ENCODE measurements at regions not wholly inside any gene's neighbourhood (a gene's known extent, or its start where the extent isn't known, plus 50 kb on each side); places are given as distances from the start of the nearest gene placed in this dataset.

- Histone ChIP-seq H3K27ac (ENCODE audit: low read depth in 1 of 2, low read length in 1 of 2) (no peak overlapping the region), H3K4me3 (no peak overlapping the region), H3K27me3 (ENCODE audit: control insufficient read depth in 3 of 3, insufficient read depth in 3 of 3, low read length in 2 of 3) (peaks cover 0 to 9% (median 0%) of the 10 kb centered on the region in 3 donors), H3K36me3 (ENCODE audit: control insufficient read depth in 4 of 4, insufficient read depth in 4 of 4, low read length in 4 of 4) (no peaks in the 10 kb centered on the region), H3K9ac (ENCODE audit: insufficient read depth in 1 of 2, low read length in 2 of 2) (no peak overlapping the region), H3K9me3 (ENCODE audit: control insufficient read depth in 4 of 4, insufficient read depth in 3 of 4, low read length in 3 of 4) (peaks cover 0 to 1% (median 0%) of the 10 kb centered on the region in 4 donors), H3K4me1 (ENCODE audit: control insufficient read depth in 5 of 5, insufficient read depth in 5 of 5, low read length in 5 of 5) (no peaks in the 10 kb centered on the region)
- no peak for TF ChIP-seq CTCF (IDR thresholded peaks at IDR 0.05; ENCODE audit: control extremely low read depth, extremely low read depth)
- no peak for ATAC-seq (ENCODE audit: insufficient read depth, low FRiP score)
- 90 to 94% methylated on average over 6 of the region's 6 CpGs for WGBS, 2 donors
- no peak for DNase-seq
Measured at GRCh38 chrX:5537098-5537497, 691.6 kb downstream of the NLGN4X start.

GRCh38 chrX:5536261-5536660 is 692.4 kb downstream of the NLGN4X start:
- Histone ChIP-seq H3K9me3 (ENCODE audit: control insufficient read depth in 4 of 4, insufficient read depth in 3 of 4, low read length in 3 of 4) (peaks cover 0 to 1% (median 0%) of the 10 kb centered on the region in 4 donors), H3K4me3 (no peak overlapping the region), H3K36me3 (ENCODE audit: control insufficient read depth in 4 of 4, insufficient read depth in 4 of 4, low read length in 4 of 4) (no peaks in the 10 kb centered on the region), H3K4me1 (ENCODE audit: control insufficient read depth in 5 of 5, insufficient read depth in 5 of 5, low read length in 5 of 5) (no peaks in the 10 kb centered on the region), H3K27ac (ENCODE audit: low read depth in 1 of 2, low read length in 1 of 2) (no peak overlapping the region), H3K9ac (ENCODE audit: insufficient read depth in 1 of 2, low read length in 2 of 2) (no peak overlapping the region), H3K27me3 (ENCODE audit: control insufficient read depth in 3 of 3, insufficient read depth in 3 of 3, low read length in 2 of 3) (peaks cover 0 to 9% (median 0%) of the 10 kb centered on the region in 3 donors)
- ATAC-seq (ENCODE audit: insufficient read depth, low FRiP score) (no peak), DNase-seq (no peak)
- WGBS, 2 donors, result 69 to 86% methylated on average over 3 of the region's 3 CpGs
- no peak for TF ChIP-seq CTCF (IDR thresholded peaks at IDR 0.05; ENCODE audit: control extremely low read depth, extremely low read depth)

GRCh38 chrX:5528057-5528456 is 700.6 kb downstream of the NLGN4X start:
- H3K4me1 ChIP-seq (ENCODE audit: control insufficient read depth in 5 of 5, insufficient read depth in 5 of 5, low read length in 5 of 5), result no peaks in the 10 kb centered on the region
- no peak for TF ChIP-seq CTCF (IDR thresholded peaks at IDR 0.05; ENCODE audit: control extremely low read depth, extremely low read depth)
- no peak overlapping the region for H3K4me3 ChIP-seq
- H3K9ac ChIP-seq (ENCODE audit: insufficient read depth in 1 of 2, low read length in 2 of 2), result no peak overlapping the region
- DNase-seq (peak in 1 of 3 donors; percentile 0), ATAC-seq (ENCODE audit: insufficient read depth, low FRiP score) (no peak)
- 68 to 85% methylated on average over 5 of the region's 5 CpGs for WGBS, 2 donors
- H3K27ac ChIP-seq (ENCODE audit: low read depth in 1 of 2, low read length in 1 of 2), result no peak overlapping the region
- H3K9me3 ChIP-seq (ENCODE audit: control insufficient read depth in 4 of 4, insufficient read depth in 3 of 4, low read length in 3 of 4), result peaks cover 0 to 2% (median 0%) of the 10 kb centered on the region in 4 donors
- no peaks in the 10 kb centered on the region for H3K36me3 ChIP-seq (ENCODE audit: control insufficient read depth in 4 of 4, insufficient read depth in 4 of 4, low read length in 4 of 4)
- no peaks in the 10 kb centered on the region for H3K27me3 ChIP-seq (ENCODE audit: control insufficient read depth in 3 of 3, insufficient read depth in 3 of 3, low read length in 2 of 3)

GRCh38 chrX:5526191-5526590 is 702.5 kb downstream of the NLGN4X start:
- Histone ChIP-seq H3K9me3 (ENCODE audit: control insufficient read depth in 4 of 4, insufficient read depth in 3 of 4, low read length in 3 of 4) (peaks cover 0 to 2% (median 0%) of the 10 kb centered on the region in 4 donors), H3K27ac (ENCODE audit: low read depth in 1 of 2, low read length in 1 of 2) (no peak overlapping the region), H3K4me1 (ENCODE audit: control insufficient read depth in 5 of 5, insufficient read depth in 5 of 5, low read length in 5 of 5) (no peaks in the 10 kb centered on the region), H3K36me3 (ENCODE audit: control insufficient read depth in 4 of 4, insufficient read depth in 4 of 4, low read length in 4 of 4) (no peaks in the 10 kb centered on the region), H3K9ac (ENCODE audit: insufficient read depth in 1 of 2, low read length in 2 of 2) (no peak overlapping the region), H3K27me3 (ENCODE audit: control insufficient read depth in 3 of 3, insufficient read depth in 3 of 3, low read length in 2 of 3) (no peaks in the 10 kb centered on the region), H3K4me3 (no peak overlapping the region)
- no peak for TF ChIP-seq CTCF (IDR thresholded peaks at IDR 0.05; ENCODE audit: control extremely low read depth, extremely low read depth)
- DNase-seq, result no peak
- WGBS, 2 donors, result 69 to 76% methylated on average over 2 of the region's 2 CpGs
- no peak for ATAC-seq (ENCODE audit: insufficient read depth, low FRiP score)

Data from lung (tissue), 11 donors.